ENCODE measurements at regions not wholly inside any gene's neighbourhood (a gene's known extent, or its start where the extent isn't known, plus 50 kb on each side); places are given as distances from the start of the nearest gene placed in this dataset.

- TF ChIP-seq, protein P1, sequence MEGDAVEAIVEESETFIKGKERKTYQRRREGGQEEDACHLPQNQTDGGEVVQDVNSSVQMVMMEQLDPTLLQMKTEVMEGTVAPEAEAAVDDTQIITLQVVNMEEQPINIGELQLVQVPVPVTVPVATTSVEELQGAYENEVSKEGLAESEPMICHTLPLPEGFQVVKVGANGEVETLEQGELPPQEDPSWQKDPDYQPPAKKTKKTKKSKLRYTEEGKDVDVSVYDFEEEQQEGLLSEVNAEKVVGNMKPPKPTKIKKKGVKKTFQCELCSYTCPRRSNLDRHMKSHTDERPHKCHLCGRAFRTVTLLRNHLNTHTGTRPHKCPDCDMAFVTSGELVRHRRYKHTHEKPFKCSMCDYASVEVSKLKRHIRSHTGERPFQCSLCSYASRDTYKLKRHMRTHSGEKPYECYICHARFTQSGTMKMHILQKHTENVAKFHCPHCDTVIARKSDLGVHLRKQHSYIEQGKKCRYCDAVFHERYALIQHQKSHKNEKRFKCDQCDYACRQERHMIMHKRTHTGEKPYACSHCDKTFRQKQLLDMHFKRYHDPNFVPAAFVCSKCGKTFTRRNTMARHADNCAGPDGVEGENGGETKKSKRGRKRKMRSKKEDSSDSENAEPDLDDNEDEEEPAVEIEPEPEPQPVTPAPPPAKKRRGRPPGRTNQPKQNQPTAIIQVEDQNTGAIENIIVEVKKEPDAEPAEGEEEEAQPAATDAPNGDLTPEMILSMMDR (IDR thresholded peaks at IDR 0.05; ENCODE audit: low read depth, low read length): no peak
Measured at GRCh38 chr11:45432910-45433309, 146.8 kb upstream of the SYT13 start.

GRCh38 chr11:45432100-45432499 lies 146.0 kb upstream of the SYT13 start:
- TF ChIP-seq, protein P1 (IDR thresholded peaks at IDR 0.05; ENCODE audit: low read depth, low read length): no peak
- DNase-seq (ENCODE audit: extremely low read depth, low read depth): no peak

More at GRCh38 chr11:45432910-45433309, 146.8 kb upstream of the SYT13 start:
- no peak for DNase-seq (ENCODE audit: extremely low read depth, low read depth)

DNA sequence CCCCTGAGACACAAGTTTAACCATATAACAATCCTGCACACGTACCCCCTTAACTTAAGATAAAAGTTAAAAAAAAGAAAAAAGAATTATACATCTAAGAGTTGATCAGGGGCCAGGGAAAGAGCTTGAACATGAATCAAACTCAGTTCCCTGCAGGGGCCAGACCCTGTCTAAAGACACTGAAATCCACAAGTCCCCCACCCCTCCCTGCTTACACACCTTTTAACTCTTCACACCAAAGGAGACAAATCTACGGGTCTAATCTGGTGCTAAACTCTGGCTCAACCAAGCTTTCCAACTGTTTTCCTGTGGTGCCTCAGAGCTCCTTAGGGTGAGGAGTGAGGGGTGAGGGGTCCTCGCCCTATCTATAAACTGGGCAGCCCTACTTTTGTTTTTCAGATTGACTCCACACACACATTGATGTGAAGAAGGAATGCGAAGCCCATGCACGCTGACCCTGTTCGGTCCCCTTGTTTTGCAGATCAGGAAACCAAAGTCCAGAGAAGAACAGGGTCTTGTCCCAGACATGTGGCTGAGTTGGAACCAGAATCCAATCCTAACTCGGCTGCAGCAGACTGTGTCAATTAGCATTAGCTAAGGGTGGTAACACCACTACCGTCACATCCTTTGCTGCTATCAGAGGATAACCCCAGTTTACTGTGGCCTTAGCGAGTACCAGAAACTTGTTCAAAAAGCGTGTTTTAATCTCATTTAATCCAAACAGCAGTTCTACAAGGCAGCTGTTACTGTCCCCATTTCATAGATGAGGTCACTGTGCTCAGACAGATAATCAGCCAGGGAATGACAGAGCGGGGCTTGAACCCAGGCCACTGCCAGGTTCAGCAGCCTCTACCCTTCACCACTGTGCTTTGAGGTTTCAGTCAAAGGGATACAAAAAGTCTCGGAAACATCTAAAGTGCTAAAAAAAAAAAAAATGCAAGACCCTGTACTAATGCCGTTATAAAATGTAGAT lies 145.2 kb upstream of the SYT13 start:
- DNase-seq (ENCODE audit: extremely low read depth, low read depth): no peak
- TF ChIP-seq, protein P1 (IDR thresholded peaks at IDR 0.05; ENCODE audit: low read depth, low read length): no peak

- TF ChIP-seq, protein P1 (IDR thresholded peaks at IDR 0.05; ENCODE audit: low read depth, low read length): no peak
- no peak for DNase-seq (ENCODE audit: extremely low read depth, low read depth)
Measured at GRCh38 chr11:45430361-45430760, 144.2 kb upstream of the SYT13 start.

- DNase-seq (ENCODE audit: extremely low read depth, low read depth): no peak
- TF ChIP-seq, protein P1 (IDR thresholded peaks at IDR 0.05; ENCODE audit: low read depth, low read length): no peak
Measured at GRCh38 chr11:45429719-45430118, 143.6 kb upstream of the SYT13 start.

GRCh38 chr11:45428541-45429230 lies 142.5 kb upstream of the SYT13 start:
- TF ChIP-seq, protein P1 (IDR thresholded peaks at IDR 0.05; ENCODE audit: low read depth, low read length): no peak
- no peak for DNase-seq (ENCODE audit: extremely low read depth, low read depth)

DNA sequence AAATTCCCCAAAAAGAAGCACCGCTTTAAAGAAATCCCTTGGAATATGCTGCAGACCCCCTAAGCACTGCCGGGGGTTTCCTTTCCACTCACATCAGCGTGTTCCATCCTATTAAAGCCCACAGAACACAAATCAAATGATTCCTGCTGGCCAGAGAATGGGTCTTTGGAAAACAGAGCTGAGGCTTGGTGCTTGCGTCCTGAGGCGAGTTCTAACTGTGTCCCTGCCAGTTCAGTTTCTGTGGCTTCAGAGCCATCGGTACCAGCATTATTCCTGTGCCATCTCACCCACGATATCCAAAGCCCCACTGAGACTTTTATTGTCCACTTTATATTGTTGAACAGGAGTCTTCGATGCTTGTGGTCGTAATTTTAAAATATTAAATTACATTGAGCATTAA lies 142.0 kb upstream of the SYT13 start:
- TF ChIP-seq, protein P1 (IDR thresholded peaks at IDR 0.05; ENCODE audit: low read depth, low read length): no peak

More for the DNA sequence above, 142.0 kb upstream of the SYT13 start:
- no peak for DNase-seq (ENCODE audit: extremely low read depth, low read depth)
